HCT116 (cell line): ENCODE measurements at regions not wholly inside any gene's neighbourhood (a gene's known extent, or its start where the extent isn't known, plus 50 kb on each side); places are given as distances from the start of the nearest gene placed in this dataset.

ENCODE experiments used
- ELF1 ChIP-seq: IDR thresholded peaks from 2 replicates; pipeline ENCODE4 v1.6.1; 2012; ENCODE audit warnings: low read depth, borderline replicate concordance
- EZH2 ChIP-seq: fragments of 200-600 bp; sonication (generic); IDR thresholded peaks from 2 replicates; pipeline ENCODE4 v1.6.1; 2017; ENCODE audit warnings: antibody characterized with exemption, mixed run types

GRCh38 chr14:80344208-80344607 lies 132.9 kb upstream of the DIO2 start:
- TF ChIP-seq ELF1: no peak
- TF ChIP-seq EZH2: no peak
